ENCODE measurements at regions not wholly inside any gene's neighbourhood (a gene's known extent, or its start where the extent isn't known, plus 50 kb on each side); places are given as distances from the start of the nearest gene placed in this dataset.

DNA sequence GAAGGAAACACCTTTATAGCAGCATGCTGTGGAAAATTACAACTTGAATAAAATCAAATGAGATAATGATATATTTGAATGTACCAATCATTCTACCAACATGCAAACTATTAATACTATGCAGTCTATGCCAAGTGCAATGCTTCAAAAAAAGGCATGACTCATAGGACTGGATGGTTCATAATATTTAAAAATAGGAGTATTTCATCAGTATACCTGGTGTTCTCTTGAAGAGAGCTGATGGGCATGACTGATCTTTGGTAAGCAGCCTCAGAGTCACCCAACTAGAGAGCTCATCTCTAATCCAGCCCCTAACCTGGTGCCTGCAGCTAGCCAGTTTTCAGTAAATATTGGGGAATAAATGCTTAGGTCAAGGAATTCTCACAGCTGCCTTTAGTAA lies 434.7 kb upstream of the ARRDC4 start:
- TF ChIP-seq, protein P1, sequence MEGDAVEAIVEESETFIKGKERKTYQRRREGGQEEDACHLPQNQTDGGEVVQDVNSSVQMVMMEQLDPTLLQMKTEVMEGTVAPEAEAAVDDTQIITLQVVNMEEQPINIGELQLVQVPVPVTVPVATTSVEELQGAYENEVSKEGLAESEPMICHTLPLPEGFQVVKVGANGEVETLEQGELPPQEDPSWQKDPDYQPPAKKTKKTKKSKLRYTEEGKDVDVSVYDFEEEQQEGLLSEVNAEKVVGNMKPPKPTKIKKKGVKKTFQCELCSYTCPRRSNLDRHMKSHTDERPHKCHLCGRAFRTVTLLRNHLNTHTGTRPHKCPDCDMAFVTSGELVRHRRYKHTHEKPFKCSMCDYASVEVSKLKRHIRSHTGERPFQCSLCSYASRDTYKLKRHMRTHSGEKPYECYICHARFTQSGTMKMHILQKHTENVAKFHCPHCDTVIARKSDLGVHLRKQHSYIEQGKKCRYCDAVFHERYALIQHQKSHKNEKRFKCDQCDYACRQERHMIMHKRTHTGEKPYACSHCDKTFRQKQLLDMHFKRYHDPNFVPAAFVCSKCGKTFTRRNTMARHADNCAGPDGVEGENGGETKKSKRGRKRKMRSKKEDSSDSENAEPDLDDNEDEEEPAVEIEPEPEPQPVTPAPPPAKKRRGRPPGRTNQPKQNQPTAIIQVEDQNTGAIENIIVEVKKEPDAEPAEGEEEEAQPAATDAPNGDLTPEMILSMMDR (IDR thresholded peaks at IDR 0.05; ENCODE audit: low read depth, low read length) = no peak
- no peak for DNase-seq (ENCODE audit: extremely low read depth, low read depth)

DNA sequence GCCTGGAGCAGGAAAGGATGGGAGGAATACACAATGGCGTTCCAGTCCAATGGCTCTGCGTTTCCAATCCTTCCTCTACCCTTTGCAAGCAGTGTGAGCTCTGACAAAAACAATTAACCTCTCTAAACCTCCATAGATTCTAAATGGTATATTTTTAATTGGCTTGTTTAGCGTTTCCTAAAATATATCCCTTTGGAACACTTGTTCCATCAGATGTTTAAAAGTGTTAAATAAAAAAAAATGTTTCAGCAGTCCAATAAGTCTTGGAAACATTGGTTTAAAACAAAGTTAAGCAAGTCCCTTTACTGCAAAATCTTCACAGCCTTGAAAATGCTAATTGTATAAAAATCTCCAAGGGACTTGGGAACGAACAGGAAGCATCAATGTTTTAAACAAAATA lies 432.3 kb upstream of the ARRDC4 start:
- no peak for DNase-seq (ENCODE audit: extremely low read depth, low read depth)
- TF ChIP-seq, protein P1 (IDR thresholded peaks at IDR 0.05; ENCODE audit: low read depth, low read length) = no peak

DNA sequence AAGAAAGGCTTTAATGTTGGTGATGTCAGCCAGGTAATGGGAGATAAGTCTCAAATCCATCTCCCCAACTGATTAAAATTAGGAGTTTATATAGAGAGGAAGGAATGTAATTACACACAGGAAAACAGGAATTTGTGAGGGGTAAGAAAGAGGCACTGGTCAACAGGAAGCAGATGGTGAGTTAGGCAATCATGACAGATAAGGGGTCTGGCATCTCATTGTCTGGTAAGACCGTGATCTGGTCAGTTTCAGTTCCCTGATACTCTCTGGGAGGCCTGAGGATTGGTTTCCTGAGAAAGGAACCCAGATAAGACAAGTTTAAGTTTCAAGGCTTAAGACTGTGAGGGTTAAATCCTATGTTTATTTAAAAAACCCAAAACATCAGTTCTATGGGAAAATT lies 414.7 kb upstream of the ARRDC4 start:
- no peak for DNase-seq (ENCODE audit: extremely low read depth, low read depth)
- TF ChIP-seq, protein P1 (IDR thresholded peaks at IDR 0.05; ENCODE audit: low read depth, low read length) = no peak

DNA sequence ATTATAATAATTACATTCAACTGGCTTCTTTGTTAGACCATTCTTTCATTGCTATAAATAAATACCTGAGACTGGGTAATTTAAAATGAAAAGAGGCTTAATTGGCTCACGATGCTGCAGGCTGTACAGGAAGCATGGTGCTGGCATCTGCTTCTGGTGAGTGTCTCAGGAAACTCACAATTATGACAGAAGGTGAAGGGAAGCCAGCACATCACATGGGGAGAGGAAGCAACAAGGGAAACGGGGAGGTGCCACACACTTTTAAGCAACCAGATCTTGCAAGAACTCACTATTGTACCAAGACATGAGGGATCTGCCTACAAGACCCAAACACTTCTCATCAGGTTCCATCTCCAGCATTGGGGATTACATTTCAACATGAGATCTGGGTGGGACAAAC lies 413.1 kb upstream of the ARRDC4 start:
- no peak for DNase-seq (ENCODE audit: extremely low read depth, low read depth)
- TF ChIP-seq, protein P1 (IDR thresholded peaks at IDR 0.05; ENCODE audit: low read depth, low read length) = no peak

DNA sequence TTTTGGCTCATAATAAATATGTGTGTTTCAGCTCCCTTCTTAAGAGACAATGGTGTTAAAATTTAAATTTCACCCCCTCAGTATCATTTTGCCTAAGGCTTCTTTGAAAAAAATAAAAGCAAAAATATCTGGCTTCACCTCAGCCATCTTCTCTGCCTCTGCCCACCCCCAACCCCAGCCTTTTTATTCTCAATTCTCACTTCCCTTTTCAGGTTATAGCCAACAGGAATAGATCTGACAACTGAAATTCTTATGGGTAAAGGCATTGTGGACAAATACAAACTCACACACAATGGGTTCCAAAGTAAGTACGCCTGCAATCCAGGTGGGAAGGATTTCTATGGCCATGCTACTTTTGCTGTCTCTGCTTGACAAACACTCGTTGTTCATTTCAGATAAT lies 399.0 kb upstream of the ARRDC4 start:
- TF ChIP-seq, protein P1 (IDR thresholded peaks at IDR 0.05; ENCODE audit: low read depth, low read length) = no peak
- no peak for DNase-seq (ENCODE audit: extremely low read depth, low read depth)

DNA sequence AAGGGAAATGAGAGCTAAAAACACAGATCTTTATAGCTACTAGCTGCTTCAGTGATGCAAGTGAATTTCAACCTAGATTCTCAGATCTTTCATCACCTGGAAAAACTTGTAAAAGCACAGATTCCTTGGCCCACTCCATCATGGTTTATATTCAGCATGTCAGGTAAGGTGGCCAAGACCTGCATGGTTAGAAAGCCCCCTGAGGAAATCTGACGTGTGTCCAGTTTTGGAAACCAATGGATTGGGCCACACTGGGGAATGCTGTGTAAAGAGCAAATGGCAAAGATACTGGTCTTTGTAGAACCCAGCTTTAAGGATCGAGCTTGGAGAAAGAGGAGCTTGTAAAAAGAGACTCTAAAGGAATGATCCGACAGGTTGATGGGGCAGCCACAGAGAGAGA lies 397.0 kb upstream of the ARRDC4 start:
- TF ChIP-seq, protein P1 (IDR thresholded peaks at IDR 0.05; ENCODE audit: low read depth, low read length) = no peak
- DNase-seq (ENCODE audit: extremely low read depth, low read depth) = no peak

DNA sequence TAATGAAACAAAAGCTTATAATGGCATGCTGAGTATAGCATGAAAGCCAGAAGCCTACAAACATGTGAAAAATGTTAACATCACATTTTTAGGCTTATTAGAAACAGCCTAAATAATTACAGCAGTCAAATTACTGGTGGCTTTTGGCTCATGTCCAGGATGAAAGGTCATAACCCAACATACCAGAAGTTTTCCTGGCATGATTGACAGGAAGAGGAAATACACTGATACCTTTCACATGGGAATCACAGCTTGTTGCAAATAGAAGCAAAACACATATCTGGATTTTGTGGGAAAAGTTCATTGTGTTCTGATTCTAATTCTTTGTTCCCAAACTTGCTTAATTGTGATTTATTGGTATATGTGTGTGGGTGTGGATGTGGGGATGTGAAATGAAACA lies 393.5 kb upstream of the ARRDC4 start:
- no peak for DNase-seq (ENCODE audit: extremely low read depth, low read depth)
- TF ChIP-seq, protein P1 (IDR thresholded peaks at IDR 0.05; ENCODE audit: low read depth, low read length) = no peak

Data from AG09319 (cell line).